ENCODE measurements at regions not wholly inside any gene's neighbourhood (a gene's known extent, or its start where the extent isn't known, plus 50 kb on each side); places are given as distances from the start of the nearest gene placed in this dataset.
"Not testable (repeated sequence)": the region's sequence is repeated elsewhere in the genome, so short reads cannot be mapped to it uniquely, and the experiment has no call there.

DNA sequence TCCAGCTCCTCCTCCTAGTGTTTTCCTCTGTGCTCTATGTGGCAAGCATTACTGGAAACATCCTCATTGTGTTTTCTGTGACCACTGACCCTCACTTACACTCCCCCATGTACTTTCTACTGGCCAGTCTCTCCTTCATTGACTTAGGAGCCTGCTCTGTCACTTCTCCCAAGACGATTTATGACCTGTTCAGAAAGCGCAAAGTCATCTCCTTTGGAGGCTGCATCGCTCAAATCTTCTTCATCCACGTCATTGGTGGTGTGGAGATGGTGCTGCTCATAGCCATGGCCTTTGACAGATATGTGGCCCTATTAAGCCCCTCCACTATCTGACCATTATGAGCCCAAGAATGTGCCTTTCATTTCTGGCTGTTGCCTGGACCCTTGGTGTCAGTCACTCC is 64.0 kb downstream of the OR4F15 start:
- DNase-seq (ENCODE audit: low read depth); H3K4me3 ChIP-seq (ENCODE audit: low read depth, low read length): not testable (repeated sequence)

DNA sequence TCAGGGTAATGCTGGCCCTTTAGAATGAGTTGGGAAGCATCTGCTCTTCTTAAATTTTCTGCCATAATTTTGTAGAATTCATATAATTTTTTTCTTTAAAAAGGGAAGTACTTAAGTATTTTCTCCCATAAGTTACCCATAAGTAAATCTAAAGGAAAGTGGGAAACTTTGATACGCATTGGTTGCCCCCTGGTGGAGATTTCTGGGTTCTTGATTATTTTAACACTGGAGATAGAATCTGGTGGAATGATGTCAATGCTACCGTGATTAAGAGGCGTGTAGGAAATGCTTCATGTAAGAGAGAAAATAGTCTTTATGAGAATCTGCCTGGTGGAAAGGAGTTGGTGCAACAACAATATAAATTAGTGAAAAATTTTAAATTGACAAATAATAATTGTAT is 65.6 kb downstream of the OR4F15 start:
- not testable (repeated sequence) for H3K4me3 ChIP-seq (ENCODE audit: low read depth, low read length); DNase-seq (ENCODE audit: low read depth)
- TF ChIP-seq, protein P1, sequence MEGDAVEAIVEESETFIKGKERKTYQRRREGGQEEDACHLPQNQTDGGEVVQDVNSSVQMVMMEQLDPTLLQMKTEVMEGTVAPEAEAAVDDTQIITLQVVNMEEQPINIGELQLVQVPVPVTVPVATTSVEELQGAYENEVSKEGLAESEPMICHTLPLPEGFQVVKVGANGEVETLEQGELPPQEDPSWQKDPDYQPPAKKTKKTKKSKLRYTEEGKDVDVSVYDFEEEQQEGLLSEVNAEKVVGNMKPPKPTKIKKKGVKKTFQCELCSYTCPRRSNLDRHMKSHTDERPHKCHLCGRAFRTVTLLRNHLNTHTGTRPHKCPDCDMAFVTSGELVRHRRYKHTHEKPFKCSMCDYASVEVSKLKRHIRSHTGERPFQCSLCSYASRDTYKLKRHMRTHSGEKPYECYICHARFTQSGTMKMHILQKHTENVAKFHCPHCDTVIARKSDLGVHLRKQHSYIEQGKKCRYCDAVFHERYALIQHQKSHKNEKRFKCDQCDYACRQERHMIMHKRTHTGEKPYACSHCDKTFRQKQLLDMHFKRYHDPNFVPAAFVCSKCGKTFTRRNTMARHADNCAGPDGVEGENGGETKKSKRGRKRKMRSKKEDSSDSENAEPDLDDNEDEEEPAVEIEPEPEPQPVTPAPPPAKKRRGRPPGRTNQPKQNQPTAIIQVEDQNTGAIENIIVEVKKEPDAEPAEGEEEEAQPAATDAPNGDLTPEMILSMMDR (IDR thresholded peaks at IDR 0.05; ENCODE audit: low read depth, low read length, missing control alignments): peak; percentile 8

DNA sequence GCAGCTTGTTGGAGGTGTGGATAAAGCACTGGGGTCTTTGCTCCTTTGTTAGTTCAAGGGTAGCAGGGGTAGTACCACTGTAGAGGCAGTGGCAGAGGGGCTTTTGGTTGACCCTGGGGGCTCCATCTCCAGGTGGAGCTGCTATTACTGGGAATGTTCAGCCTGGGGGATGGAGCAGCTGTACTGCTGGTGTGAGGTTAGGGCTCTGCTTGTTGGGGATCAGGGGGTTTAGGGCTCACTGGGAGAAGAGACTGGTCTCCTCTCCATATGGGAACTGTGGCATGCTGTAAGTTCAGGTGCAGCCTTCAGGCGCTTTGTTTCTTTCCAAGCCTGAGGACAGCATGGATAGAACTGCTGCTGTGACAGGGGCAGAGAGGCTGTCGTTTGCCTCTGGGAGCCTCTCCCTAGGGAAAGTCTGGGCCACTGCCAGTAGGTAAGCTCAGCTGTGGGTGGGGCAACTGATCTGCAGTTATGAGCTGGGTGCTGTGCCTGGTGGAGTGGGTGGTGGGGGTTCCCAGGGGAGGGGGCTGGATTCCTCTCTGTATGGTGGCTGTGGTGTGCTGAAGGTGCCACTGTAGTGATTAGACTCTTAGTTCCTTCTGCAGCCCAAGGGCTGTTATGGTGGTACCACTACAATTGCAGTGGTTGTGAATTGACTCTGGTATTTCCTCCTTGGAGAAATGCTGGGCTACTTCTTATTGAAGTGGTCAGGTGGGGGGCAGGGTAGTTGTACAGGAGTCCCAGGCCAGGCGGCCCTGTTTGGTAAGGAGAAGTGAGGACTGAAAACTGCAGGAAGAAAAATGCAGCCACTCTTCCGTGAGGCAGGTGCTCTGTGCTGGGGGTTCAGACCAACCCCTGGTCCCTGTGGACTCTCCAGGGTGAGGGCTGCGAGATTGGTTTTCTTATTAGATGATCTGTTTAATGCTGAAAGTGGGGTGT is 100.6 kb downstream of the OR4F15 start:
- DNase-seq (ENCODE audit: low read depth); H3K4me3 ChIP-seq (ENCODE audit: low read depth, low read length): not testable (repeated sequence)

DNA sequence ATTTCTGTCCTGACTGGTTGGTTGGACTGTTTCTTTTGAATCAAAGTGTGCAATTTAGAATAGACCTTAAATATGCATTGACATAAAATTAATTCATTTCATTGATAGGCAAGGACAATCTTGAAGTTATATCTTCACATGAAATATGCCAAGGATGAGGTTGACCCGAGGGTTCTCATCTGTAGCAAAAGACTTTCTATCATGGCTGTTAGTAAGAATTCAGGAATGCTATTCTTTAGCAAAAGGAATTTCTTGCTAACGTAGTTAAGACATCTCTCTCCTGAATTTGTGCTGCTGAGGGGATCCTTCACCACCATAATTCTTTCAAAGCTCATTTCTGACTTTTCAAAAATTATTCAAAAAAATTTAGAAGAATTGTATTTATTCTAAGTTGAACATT is 112.6 kb downstream of the OR4F15 start:
- H3K4me3 ChIP-seq (ENCODE audit: low read depth, low read length); DNase-seq (ENCODE audit: low read depth): not testable (repeated sequence)

DNA sequence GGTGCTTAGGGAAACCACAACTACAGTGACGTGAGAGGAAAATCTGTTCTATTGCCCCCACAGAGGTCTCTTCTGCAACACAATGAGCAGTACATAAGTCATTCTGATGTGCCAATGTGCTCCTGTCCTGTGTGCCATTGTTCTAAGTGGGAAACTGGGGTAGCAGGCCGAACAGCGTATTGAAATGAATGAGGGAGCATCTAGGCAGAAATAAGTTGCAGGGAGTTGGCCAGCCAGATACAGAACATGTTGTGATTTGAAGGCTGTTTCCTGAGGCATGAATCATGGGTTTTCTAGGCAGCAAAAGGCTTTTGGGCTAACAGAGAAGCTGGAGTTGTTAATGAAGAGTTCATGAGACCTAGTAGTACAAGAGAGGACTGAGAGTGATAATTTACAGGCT is 122.5 kb downstream of the OR4F15 start:
- DNase-seq (ENCODE audit: low read depth); H3K4me3 ChIP-seq (ENCODE audit: low read depth, low read length): not testable (repeated sequence)

DNA sequence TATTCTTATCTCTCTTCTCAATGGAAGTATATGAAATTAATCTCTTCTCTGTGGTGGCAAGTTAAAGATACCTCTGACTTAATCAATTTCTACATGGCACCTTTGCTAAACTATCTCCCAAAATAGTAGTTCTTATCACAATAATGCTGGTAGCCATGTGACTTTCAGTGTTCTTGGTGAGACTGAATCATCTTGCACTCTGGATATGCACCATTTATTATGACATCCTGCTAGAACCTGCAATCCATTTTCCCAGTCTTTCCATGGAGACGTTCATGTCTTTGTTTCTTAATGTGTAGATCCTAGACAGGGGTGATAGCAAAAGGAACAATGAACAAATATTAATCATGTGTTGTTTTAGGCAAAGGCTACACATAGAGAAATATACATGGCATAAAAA is 125.4 kb downstream of the OR4F15 start:
- DNase-seq (ENCODE audit: low read depth); H3K4me3 ChIP-seq (ENCODE audit: low read depth, low read length): not testable (repeated sequence)

DNA sequence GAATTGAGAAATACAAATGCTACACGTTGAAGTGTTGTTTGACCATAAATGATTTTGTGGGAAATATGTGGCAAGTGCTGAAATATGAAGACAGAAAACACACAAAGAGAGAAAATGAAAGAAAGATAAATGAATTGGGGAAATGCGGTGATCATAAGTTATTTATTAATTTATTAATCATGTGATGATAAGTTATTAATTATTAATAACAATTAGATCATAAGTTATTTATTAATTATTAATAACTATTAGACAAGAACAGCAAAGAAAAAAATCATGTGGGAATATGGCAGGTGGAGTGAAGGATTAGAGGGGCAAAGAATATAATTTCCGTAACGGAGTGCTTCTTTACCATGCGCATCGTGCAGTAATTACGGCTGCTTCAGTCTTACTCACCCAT is 126.6 kb downstream of the OR4F15 start:
- not testable (repeated sequence) for H3K4me3 ChIP-seq (ENCODE audit: low read depth, low read length)

DNA sequence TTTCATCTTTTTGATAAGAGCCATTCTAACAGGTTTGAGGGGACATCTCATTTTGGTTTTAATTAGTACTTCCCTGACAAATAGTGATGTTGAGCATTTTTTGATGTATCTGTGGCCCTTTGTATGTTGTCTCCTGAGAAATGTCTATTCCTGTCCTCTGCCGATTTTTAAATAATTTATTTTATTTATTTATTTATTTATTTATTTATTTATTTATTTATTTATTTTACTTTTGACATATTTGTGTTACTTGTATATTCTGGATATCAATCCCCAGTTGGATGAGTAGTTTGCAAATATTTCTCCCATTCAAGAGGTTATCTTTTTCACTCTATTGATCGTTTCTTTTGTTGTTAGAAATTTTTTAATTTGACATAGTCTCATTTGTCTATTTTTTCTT is 133.9 kb downstream of the OR4F15 start:
- not testable (repeated sequence) for H3K4me3 ChIP-seq (ENCODE audit: low read depth, low read length); DNase-seq (ENCODE audit: low read depth)

More for the DNA sequence above, 126.6 kb downstream of the OR4F15 start:
- DNase-seq (ENCODE audit: low read depth): not testable (repeated sequence)

DNA sequence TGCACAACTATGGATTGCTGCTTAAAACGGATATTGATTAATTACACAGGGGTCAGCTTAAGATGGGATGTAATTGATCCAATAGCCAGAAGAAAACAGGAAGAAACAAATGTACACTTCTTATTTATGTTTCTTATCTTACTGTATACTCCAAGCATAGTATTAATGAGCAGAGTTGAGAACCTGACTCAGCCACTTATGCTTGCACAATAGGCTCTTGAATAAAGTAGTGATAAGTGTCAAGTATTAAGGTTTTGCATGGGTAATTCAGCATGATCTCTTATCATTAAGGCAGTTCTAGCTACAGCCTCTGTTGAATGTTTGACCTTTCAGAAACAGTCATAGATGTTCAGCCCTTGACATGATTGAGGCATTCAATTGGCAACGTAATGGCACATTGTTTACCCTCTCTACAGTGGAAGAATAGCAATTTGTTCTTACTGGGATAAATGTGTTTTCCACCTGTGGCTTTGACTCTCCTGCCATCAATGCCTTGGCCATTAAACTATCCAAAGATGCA is 136.5 kb downstream of the OR4F15 start:
- not testable (repeated sequence) for DNase-seq (ENCODE audit: low read depth); H3K4me3 ChIP-seq (ENCODE audit: low read depth, low read length)

DNA sequence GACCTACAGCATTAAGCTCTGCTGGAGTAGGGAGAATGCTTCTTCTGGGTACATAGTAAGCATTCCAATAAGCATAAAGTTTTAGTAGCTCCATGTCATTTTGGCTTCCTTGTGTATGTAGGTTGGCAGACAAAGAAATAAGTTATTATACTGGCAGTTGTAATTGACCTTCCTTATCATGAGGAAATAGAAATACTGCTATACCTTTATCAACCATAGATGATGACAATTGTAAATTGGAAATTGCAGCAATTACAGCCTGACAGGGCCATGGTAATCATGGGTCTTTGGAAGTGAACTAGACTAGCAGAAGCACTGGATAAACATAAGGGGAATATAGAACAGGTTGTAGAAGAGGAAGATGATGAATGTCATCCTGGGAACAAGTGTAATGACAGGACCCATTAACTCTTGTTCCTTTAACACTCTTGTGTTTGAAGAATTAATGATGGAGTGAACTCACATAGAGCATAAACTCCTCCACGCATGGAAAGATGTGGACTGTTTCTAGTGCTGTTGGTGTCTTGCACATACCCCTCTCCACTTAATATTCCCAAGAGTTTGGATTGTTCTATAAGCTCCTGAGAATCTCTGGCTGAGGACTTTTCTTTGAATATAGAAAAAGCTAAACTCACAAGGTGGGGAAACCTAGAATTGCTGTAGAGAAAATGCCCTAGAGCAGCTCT is 137.5 kb downstream of the OR4F15 start:
- DNase-seq (ENCODE audit: low read depth); H3K4me3 ChIP-seq (ENCODE audit: low read depth, low read length): not testable (repeated sequence)

DNA sequence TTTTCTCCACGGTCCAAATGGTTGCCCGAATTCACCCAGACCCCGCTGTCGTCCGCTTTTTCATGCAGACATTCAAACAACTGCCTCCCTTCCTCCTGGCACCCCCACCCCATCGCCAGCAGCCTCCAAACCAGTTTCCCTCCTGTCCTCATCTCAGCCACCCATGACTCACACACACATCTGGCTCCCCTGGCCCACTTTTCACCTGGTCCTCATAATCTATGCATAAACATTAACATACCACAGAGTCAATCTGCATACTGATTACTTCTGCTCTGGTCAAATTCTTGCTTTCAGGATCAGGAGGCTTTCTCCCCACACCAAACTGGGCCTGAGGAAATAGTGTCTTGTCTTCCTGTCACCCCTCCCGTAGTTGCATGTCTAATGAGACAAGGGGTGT is 142.0 kb downstream of the OR4F15 start:
- not testable (repeated sequence) for DNase-seq (ENCODE audit: low read depth); H3K4me3 ChIP-seq (ENCODE audit: low read depth, low read length)

DNA sequence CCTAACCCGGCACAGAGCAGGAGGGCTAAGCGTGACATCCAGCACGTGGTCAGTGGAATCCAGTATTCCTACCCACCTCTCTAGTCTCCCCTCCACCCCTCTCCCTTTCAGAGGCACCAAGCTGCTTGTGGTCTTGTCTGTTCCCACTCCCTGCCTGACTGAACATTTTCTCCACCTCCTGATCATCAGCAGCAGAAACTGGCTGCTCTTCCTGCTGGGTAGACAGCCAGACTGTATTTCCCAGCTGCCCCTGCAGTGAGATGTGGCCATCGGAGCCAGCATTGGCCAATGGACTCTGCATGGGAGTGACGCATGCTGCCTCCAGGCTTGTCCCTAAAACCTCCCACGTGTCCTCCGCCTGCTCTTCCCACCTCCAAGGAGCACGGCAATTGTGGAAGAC is 143.8 kb downstream of the OR4F15 start:
- not testable (repeated sequence) for H3K4me3 ChIP-seq (ENCODE audit: low read depth, low read length); DNase-seq (ENCODE audit: low read depth)

DNA sequence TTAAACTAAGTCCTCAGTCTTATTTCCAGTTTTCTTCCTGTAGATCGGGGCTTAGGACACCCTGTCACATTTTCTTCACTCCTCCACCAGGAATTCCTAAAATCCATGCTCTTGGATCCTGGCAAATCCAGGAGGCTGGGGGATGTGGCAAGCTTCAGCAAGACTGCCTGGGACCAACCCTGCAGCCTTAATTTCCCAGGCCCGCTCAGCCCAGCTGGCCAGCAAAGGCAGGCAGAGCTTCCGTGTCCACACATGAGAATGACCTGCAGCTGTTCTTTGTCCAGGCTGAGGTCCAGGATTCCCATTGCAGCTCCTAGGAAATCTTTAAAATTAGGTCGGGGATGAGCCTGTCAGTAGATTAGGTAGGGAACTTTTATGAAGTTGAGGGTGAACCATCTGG is 146.7 kb downstream of the OR4F15 start:
- H3K4me3 ChIP-seq (ENCODE audit: low read depth, low read length); DNase-seq (ENCODE audit: low read depth): not testable (repeated sequence)

DNA sequence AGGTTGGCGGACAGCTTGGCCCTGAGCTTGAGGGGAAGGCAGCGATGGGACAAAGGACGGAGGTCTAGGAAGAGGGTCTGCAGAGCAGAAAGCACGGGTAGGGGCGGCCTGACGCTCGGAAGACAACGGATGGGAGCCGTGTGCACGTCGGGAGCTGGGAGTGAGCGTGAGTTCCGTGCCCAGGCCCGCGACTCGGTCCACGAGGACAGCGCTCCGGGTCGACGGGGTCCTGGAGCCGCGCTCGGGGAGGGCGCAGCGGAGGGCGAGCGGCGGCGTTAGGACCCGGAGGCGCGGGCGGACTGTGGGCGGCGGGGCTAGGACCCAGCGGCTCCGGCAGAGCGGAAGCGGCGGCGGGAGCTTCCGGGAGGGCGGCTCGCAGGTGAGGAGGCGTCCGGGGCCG is 149.3 kb downstream of the OR4F15 start:
- not testable (repeated sequence) for H3K4me3 ChIP-seq (ENCODE audit: low read depth, low read length); DNase-seq (ENCODE audit: low read depth)

DNA sequence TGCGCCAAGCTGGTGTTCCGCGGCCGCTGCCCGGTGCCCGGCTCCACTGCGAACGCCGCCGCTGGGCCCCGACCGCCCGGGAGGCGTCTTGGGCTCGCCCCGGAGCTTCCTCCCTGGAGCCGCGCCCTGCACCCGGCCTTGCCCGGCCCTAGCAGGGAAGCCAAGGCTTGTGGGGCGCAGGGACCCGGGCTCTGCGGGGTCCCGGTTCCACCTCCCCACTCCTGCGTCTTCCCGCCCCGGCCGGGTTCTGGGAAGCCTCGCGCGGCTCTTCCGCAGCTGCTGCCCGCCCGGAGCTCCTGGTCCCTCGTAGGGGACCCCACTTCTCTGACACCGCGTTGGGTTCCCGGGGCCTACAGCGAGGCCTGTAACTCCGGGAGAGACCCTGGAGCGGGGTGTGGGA is 149.8 kb downstream of the OR4F15 start:
- DNase-seq (ENCODE audit: low read depth); H3K4me3 ChIP-seq (ENCODE audit: low read depth, low read length): not testable (repeated sequence)

DNA sequence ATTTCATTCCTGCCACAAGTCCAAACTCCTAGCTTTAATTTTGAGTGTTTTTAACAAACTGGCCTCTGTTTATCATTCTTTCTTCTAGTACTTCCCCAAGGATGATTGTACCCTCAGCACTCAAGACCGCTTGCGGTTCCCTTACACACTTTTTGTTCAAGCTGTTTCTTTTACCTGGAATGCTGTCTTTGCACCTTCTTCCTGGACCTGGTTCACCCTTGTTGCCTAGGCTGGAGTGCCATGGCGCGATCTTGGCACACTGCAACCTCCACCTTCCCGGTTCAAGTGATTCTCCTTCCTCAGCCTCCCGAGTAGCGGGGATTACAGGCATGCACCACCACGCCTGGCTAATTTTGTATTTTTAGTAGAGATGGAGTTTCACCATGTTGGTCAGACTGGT is 151.7 kb downstream of the OR4F15 start:
- DNase-seq (ENCODE audit: low read depth); H3K4me3 ChIP-seq (ENCODE audit: low read depth, low read length): not testable (repeated sequence)

DNA sequence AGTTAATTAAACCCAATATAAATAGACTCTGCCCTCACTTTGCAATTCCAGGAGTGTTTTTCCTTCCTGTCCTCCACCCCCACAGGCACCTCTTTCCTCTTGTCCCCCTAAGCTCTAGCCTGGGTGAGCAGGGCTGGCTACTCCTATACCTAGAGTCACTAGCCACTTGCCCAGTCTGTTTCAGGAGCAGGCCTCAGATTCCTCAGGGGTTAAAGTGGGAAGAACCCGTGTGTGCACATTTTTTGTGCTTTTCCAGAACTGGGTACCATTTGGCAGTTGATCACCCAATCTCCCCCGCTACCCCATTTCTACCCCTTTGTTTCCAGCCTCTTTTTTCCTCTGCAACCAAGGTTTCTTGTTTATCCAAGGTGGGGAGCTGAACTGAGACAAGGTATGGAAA is 153.4 kb downstream of the OR4F15 start:
- H3K4me3 ChIP-seq (ENCODE audit: low read depth, low read length); DNase-seq (ENCODE audit: low read depth): not testable (repeated sequence)

DNA sequence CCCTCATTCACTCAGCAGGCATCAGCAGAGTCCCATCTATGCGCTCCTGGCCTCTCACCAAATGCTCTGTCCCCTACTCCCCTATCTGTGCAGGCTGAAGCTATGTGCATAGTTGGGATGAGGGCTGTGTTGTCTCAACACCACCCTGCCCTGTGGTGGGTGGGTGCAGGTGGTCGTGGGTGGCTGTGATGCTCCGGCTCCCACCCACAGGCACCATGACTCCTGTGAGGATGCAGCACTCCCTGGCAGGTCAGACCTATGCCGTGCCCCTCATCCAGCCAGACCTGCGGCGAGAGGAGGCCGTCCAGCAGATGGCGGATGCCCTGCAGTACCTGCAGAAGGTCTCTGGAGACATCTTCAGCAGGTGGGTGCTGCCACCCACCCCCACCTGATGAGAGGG is 153.9 kb downstream of the OR4F15 start:
- H3K4me3 ChIP-seq (ENCODE audit: low read depth, low read length); DNase-seq (ENCODE audit: low read depth): not testable (repeated sequence)
